Activated CD8-positive, alpha-beta memory T cell treated with anti-CD3 and anti-CD28 coated beads, Interleukin-2, amount 50 U/mL, for 1 hour (primary cell): ENCODE measurements at regions not wholly inside any gene's neighbourhood (a gene's known extent, or its start where the extent isn't known, plus 50 kb on each side); places are given as distances from the start of the nearest gene placed in this dataset.

ENCODE experiments used
- DNase-seq: peaks from one replicate; pipeline ENCODE4 v3.0.0-alpha.2; 2020; ENCODE audit errors: extremely low read depth

- DNase-seq: no peak
Measured at GRCh38 chr4:128358231-128358912, 70.8 kb upstream of the PGRMC2 start.

GRCh38 chr4:128357286-128357685 lies 69.7 kb upstream of the PGRMC2 start:
- no peak for DNase-seq

- DNase-seq: no peak
Measured at GRCh38 chr4:128355305-128355704, 67.7 kb upstream of the PGRMC2 start.

GRCh38 chr4:128354205-128354821 lies 66.7 kb upstream of the PGRMC2 start:
- no peak for DNase-seq

GRCh38 chr4:128353791-128354190 lies 66.2 kb upstream of the PGRMC2 start:
- DNase-seq: no peak

- no peak for DNase-seq
Measured at GRCh38 chr4:128351502-128351901, 63.9 kb upstream of the PGRMC2 start.

- DNase-seq: no peak
Measured at GRCh38 chr4:128350449-128351045, 62.9 kb upstream of the PGRMC2 start.

- DNase-seq: no peak
Measured at GRCh38 chr4:128349921-128350320, 62.3 kb upstream of the PGRMC2 start.

- DNase-seq: no peak
Measured at GRCh38 chr4:128347930-128348660, 60.5 kb upstream of the PGRMC2 start.

GRCh38 chr4:128347175-128347868 lies 59.7 kb upstream of the PGRMC2 start:
- no peak for DNase-seq

GRCh38 chr4:128346054-128346716 lies 58.6 kb upstream of the PGRMC2 start:
- DNase-seq: no peak

GRCh38 chr4:128345650-128346049 lies 58.0 kb upstream of the PGRMC2 start:
- DNase-seq: no peak

GRCh38 chr4:128342762-128343161 lies 55.1 kb upstream of the PGRMC2 start:
- no peak for DNase-seq

GRCh38 chr4:128341634-128342033 lies 54.0 kb upstream of the PGRMC2 start:
- no peak for DNase-seq

GRCh38 chr4:128338634-128339355 lies 51.2 kb upstream of the PGRMC2 start:
- DNase-seq: no peak

GRCh38 chr4:128337863-128338262 lies 50.2 kb upstream of the PGRMC2 start:
- DNase-seq: no peak
